ENCODE measurements at regions not wholly inside any gene's neighbourhood (a gene's known extent, or its start where the extent isn't known, plus 50 kb on each side); places are given as distances from the start of the nearest gene placed in this dataset.

DNA sequence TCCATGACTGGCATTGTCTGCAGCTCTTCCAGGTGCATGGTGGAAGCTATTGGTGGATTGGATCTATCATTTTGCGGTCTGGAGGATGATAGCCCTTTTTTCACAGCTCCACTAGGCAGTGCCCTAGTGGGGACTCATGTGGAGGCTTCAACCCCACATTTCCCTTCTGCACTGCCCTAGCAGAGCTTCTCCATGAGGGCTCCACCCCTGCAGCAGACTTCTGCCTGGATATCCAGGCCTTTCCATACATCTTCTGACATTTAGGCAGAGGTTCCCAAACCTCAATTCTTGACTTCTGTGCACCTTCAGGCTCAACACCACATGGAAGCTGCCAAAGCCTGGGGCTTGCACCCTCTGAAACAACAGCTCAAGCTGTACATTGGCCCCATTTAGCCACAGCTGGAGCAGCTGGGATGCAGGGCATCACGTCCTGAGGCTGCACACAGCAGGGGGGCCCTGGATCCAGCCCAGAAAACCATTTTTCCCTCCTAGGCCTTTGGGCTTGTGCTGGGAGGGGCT lies 800.2 kb upstream of the MIR17HG start:
- TF ChIP-seq, protein P1, sequence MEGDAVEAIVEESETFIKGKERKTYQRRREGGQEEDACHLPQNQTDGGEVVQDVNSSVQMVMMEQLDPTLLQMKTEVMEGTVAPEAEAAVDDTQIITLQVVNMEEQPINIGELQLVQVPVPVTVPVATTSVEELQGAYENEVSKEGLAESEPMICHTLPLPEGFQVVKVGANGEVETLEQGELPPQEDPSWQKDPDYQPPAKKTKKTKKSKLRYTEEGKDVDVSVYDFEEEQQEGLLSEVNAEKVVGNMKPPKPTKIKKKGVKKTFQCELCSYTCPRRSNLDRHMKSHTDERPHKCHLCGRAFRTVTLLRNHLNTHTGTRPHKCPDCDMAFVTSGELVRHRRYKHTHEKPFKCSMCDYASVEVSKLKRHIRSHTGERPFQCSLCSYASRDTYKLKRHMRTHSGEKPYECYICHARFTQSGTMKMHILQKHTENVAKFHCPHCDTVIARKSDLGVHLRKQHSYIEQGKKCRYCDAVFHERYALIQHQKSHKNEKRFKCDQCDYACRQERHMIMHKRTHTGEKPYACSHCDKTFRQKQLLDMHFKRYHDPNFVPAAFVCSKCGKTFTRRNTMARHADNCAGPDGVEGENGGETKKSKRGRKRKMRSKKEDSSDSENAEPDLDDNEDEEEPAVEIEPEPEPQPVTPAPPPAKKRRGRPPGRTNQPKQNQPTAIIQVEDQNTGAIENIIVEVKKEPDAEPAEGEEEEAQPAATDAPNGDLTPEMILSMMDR (IDR thresholded peaks at IDR 0.05 in 2 of 3, conservative IDR thresholded peaks at IDR 0.05 in 1 of 3; ENCODE audit: borderline replicate concordance in 1 of 3, insufficient read depth in 1 of 3, low read depth in 2 of 3, low read length in 2 of 3): no peak
- TF ChIP-seq POLR2AphosphoS5 (IDR thresholded peaks at IDR 0.05; ENCODE audit: low read depth, low read length): no peak

Data from HCT116 (cell line).